ENCODE measurements at regions not wholly inside any gene's neighbourhood (a gene's known extent, or its start where the extent isn't known, plus 50 kb on each side); places are given as distances from the start of the nearest gene placed in this dataset.

DNA sequence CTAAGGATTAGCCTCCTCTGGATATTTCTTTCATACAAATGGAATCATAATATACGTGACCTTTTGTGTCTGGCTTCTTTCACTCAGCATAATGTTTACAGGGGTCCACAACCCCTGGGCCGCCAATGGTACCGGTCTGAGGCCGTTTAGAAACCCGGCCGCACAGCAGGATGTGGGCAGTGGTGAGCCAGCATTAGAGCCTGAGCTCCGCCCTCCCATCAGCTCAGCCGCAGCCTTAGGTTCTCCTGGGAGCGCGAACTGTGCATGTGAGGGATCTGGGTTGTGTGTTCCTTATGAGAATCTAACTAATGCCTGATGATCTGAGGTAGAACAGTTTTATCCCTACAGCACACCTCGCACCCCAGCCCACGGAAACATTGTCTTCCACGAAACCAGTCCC lies 229.7 kb downstream of the ICE1 start:
- TF ChIP-seq, protein P1, sequence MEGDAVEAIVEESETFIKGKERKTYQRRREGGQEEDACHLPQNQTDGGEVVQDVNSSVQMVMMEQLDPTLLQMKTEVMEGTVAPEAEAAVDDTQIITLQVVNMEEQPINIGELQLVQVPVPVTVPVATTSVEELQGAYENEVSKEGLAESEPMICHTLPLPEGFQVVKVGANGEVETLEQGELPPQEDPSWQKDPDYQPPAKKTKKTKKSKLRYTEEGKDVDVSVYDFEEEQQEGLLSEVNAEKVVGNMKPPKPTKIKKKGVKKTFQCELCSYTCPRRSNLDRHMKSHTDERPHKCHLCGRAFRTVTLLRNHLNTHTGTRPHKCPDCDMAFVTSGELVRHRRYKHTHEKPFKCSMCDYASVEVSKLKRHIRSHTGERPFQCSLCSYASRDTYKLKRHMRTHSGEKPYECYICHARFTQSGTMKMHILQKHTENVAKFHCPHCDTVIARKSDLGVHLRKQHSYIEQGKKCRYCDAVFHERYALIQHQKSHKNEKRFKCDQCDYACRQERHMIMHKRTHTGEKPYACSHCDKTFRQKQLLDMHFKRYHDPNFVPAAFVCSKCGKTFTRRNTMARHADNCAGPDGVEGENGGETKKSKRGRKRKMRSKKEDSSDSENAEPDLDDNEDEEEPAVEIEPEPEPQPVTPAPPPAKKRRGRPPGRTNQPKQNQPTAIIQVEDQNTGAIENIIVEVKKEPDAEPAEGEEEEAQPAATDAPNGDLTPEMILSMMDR (IDR thresholded peaks at IDR 0.05) = no peak
- TF ChIP-seq POLR2A (IDR thresholded peaks at IDR 0.05) = no peak
